ENCODE measurements at regions not wholly inside any gene's neighbourhood (a gene's known extent, or its start where the extent isn't known, plus 50 kb on each side); places are given as distances from the start of the nearest gene placed in this dataset.
A peak's percentile ranks its signal among the peaks of the same experiment; 100 is the strongest.

- peak; percentile 10 for DNase-seq (ENCODE audit: low read depth)
These were observed 600.8 kb upstream of the CXADR start for GRCh38 chr21:16912075-16912474.

DNA sequence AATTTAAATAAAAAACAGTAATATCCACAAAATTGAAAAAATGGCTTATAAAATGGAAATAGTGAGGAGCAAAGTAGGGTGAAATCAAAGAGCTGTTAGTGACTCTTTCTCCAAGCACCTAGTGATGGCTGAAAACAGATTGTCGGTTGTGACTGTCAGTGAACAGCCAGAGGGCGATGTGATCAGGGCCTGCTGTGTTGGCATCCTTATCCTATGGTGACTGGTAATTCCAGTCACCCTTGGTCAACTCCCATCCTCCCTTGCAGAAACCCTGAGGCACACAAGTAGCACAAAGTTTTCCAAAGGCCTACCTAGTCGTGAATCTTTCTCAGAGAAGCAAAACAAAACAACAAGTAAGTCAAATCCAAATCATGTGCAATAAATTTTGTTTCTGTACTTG lies 599.8 kb upstream of the CXADR start:
- no peak for DNase-seq (ENCODE audit: low read depth)

DNA sequence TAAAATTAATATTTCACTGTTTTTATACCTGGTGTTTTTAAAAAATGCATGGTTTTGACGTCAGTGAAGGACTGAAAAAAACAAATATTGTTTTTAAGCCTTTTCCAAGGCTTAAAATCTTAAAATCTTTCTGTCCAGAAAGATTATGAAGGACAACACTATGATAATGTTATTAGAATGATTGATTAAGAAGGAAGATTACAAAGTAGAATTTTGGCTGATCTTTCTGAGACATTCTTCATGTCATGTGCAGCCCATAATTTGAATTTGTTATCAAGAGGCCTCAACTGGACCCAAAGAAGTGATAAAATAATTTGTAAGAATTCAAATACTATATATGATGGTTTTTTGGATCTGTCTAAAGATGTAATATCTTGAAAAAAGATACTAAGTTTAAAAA lies 584.4 kb upstream of the CXADR start:
- DNase-seq (ENCODE audit: low read depth): no peak

- DNase-seq (ENCODE audit: low read depth): no peak
These were observed 580.5 kb upstream of the CXADR start for GRCh38 chr21:16932314-16932713.

DNA sequence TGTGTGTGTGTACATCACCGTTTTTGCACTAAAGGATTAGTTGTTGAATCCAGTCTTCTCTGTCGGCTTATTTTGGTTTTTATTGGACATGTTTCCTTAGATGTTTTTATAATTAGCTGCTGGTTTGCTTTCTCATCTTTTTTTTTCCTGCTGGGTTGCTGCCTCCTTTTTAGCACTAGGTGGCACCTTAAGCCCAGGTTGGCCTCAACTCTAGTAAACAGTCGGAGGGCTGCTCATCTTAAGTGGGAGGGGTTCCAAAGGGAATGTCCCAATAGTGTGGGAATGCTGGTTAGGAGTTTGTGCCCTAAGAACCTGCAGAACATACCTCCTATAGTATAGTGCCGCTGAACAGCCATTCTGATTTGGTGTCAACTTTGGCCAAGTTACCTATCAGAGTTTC lies 570.1 kb upstream of the CXADR start:
- DNase-seq (ENCODE audit: low read depth): no peak

DNA sequence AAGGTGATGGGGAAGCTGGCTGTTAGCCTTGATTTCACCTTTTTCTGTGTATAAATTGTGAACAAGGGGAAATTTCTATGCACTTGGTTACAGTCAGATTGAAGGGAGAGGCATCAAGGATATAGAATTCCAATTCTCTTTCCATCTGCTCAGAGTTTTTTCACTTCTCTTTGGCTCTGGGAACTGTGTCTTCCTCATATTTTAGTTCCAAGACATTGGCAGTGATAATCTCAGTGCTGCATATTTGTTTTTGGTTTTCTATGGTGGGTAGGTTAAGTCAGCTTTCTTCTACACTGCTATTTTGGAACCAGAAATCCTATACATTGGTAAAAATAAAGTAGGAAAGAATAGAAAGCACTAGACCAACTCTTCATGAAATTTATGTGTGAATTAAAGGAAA lies 569.6 kb upstream of the CXADR start:
- no peak for DNase-seq (ENCODE audit: low read depth)

GRCh38 chr21:16945580-16945979 lies 567.3 kb upstream of the CXADR start:
- no peak for DNase-seq (ENCODE audit: low read depth)

GRCh38 chr21:16956824-16957223 lies 556.0 kb upstream of the CXADR start:
- DNase-seq (ENCODE audit: low read depth): no peak

GRCh38 chr21:16965424-16965823 lies 547.4 kb upstream of the CXADR start:
- DNase-seq (ENCODE audit: low read depth): no peak

DNA sequence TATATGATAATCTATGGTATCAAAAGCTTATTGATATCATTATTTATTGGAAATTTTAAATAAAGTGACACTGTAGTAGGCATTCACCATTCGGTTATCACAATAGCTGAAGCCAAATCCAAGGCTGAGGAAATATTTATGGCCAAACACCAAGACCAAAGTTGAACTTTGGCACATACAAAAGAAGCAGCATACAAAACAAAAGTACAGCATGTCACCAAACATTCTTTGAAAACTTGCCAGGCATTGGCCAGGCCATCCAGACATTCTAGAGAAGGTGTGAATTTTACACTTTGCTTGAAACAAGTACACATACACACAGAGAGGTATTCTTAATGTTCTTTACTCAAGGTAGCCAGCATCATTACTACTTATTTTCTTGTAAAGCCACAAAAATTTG lies 544.4 kb upstream of the CXADR start:
- DNase-seq (ENCODE audit: low read depth): no peak

- no peak for DNase-seq (ENCODE audit: low read depth)
These were observed 543.2 kb upstream of the CXADR start for GRCh38 chr21:16969636-16970035.

DNA sequence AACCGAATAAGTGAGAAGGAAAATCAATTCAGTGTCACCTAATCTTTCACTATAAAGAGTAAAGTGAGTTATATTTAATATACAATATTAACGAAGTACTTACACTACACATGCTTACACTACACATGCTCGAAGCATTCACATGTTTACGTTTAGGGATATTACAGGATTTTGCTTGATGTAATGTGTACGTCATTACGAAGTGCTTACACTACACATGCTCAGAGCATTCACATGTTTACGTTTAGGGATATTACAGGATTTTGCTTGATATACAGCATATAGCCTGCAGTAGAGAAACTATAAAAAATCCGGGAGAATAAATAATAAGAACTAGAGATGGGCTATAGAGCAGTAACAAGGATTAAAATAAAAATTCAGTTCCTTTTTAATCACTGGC lies 538.8 kb upstream of the CXADR start:
- DNase-seq (ENCODE audit: low read depth): no peak

DNA sequence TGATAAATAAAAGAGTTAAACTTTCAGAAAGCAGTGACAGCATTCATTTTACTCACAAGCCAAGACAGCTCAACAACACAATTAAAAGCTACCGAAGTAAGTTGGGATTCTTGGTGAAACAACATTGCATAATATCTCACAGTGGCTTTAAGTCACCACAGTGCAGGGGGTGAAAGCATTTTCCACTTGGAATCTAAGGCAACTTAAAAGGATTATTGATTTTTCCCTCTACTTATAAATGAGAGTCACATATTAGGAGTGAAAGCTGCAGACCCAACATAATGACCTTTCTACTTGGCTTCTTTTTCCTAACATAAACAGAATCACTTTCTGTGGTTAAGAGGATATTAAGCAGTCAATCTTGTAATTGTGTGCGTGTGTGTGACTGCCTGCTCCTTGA lies 536.6 kb upstream of the CXADR start:
- no peak for DNase-seq (ENCODE audit: low read depth)

DNA sequence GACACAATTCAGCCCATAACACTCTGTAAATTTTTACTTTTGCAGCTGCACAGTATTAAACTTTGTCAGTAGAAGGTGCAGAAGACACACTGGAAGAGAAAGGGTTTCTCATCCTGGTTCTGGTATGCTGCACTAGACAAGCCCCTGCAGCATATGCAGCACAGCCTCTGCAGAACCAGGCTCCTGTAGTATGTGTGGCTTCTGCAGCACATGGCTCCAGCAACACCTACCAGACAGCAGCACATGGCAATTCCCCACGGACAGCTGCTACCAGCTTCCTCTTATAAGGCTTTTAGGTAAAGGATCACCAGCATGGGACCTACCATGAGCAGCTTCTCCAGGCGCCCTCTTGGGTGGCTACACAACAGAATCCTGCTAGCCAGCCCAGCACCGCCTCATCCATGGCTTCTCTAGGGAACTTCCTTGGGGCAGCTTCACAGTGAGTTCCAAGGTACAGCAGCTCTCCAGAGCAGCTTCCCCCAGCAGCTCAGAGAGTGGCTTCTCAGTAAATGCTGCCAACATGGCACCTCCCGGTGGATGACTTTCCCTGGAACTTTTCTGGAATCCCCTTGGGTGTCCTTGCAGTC lies 534.4 kb upstream of the CXADR start:
- no peak for DNase-seq (ENCODE audit: low read depth)

DNA sequence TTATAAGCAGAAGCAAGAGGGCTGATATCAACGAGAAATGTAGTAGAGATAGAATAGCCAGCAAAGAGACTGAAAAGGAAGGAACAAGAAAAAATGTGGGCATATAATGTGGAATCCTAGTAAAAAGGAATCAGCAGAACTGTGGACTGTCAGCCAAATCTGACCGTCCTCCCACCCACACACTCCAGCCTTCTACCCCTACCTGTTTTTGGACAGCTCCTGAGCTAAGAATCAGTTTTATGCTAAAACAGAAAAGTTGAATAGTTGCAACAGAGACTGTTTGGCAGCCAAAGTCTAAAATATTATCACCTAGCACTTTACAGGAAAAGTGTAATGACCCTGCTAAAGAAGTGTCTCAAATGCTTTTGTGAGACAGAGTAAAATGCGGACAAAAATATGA lies 533.3 kb upstream of the CXADR start:
- no peak for DNase-seq (ENCODE audit: low read depth)

DNA sequence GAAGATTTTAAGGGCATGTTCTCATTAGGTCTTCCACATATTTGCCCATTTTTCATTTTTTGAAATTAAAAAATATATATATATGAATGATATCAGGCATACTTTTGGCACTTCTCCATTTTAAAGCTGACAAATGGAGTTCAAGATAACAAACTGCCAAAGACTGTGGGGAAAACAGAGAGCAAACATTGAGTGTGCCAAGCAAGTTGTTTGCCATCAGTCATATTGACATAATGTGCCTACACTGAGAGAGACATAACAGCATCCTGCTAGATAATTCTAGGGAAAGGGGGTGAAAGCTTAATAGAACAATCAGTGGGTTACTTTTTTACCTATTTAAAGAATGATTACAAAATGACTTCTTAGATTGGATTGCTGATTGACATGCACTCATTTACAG lies 529.4 kb upstream of the CXADR start:
- DNase-seq (ENCODE audit: low read depth): no peak

DNA sequence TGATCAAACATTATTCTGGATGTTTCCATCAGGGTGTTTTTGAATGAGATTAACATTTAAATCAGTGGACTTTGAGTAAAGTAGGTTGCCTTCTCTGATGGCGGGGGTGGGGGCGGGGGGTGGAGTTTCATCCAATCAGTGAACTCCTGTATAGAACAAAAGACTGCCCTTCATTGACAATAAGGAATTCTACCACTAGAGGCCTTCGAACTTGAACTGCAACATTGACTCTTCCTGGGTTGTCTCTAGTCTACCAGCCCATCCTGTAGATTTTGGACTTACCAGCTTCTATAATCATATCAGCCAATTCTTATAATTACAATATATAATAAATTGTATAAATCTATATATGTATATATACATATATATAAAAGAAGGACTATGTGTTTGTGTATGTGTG lies 520.4 kb upstream of the CXADR start:
- DNase-seq (ENCODE audit: low read depth): no peak

GRCh38 chr21:16993416-16994038 lies 519.3 kb upstream of the CXADR start:
- DNase-seq (ENCODE audit: low read depth): no peak

DNA sequence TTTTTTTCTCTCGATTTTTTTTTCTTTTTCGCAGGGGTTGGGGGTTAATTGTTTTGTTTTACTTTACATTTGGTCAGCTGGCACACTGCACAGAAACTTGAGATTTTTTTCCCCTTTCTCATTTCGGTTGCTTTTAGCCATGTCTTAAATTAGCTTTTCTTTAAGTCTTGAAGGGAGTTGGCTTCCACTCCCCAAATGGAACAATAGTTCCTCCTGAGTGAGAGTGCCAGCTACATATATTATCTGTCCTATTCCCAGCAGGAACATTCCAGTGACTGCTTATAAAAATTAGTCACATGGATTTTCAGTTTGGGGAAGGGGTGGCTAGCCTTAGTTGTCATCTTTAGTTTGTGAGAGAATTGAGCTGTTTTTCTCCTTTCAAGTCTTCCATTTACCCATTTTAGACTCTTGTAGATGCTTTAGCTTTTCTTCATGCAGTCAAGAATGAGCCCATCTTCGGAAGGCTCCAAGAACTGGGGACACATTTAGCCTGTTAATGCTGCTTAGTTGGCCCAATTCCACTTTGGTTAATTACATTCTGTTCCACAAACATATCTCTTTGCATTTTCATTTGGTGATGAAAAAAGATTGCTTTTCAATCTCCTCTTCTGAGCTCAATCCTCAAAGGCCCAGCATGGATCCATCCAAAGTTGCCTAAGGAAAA lies 510.1 kb upstream of the CXADR start:
- no peak for DNase-seq (ENCODE audit: low read depth)

GRCh38 chr21:17003258-17003615 lies 509.6 kb upstream of the CXADR start:
- no peak for DNase-seq (ENCODE audit: low read depth)

DNA sequence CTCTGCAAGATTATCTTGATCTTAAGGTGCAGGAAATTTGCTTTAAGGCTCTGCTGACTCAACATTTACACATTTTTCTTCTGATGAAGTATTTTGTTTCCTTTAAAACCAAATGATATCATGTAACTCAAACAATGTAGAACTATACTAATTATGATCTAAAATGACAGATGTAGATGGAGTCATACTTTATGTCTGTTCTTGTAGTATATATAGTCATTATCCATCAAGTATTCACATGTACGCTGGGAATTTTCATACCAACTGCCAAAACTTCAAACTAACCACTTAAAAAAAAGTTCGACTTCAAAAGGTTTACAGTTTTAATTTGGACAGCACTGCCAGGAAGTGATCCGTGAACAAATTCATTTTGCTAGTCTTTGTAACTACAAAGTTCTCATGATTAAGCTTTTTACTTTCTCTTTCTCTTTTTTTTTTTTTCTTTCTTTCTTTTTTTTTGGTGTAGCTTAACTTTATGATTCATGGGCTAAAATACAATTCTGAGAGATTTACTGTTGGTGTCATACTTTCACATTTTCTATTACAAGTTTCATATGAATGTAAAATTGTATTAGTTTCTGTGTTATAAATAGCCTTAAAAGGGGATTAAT lies 509.0 kb upstream of the CXADR start:
- DNase-seq (ENCODE audit: low read depth): no peak

DNA sequence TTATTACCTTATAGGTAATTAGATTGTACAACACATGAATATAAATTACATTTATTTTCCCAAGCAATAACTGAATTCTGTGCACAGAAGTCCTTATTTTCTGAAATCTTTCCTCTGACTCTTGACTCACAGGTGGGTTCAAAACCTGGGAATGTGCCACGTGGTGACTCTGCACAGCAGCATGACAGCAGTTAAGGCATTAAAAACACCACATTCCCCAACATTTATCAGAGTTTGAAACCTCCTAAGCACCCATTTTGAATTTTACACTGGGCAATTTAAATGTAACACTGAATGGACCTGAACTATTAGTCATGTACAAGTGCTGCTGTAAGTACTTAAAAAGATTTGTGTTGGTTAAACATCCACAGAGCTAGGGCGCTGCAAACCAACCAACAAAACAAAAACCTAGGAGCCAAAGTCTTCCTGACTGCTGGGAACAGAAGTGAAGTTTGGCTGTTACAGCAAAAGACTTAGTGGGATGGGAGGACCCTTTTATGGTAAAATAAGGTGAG lies 480.6 kb upstream of the CXADR start:
- no peak for DNase-seq (ENCODE audit: low read depth)

DNA sequence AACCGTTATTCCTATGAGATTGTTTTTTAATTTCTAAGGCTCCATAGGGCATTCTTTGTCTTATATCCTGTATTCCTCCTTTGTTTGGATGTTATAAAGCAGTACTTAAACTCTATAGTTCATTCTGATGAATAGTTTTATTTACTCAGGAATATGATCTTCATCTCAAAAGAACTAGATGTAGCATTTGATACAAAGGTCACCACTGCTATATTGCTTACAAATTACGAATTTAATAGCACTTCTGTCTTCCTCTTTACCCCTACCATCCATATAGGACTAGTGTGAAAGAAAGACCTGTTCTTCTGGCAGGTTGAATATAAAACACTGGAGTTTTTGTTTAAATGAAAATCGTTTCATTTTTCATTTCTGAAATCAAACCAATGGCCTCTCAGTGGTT lies 468.1 kb upstream of the CXADR start:
- DNase-seq (ENCODE audit: low read depth): no peak
